Mucosa of descending colon (tissue), 3 donors: ENCODE measurements at regions not wholly inside any gene's neighbourhood (a gene's known extent, or its start where the extent isn't known, plus 50 kb on each side); places are given as distances from the start of the nearest gene placed in this dataset.

Source experiments
- ATAC-seq: fragments of 200-7000 bp; cut with Tn5 transposase; one replicate; pipeline ENCODE4 v1.9.1; 2020; ENCODE audit warnings: mild to moderate bottlenecking, moderate library complexity
- DNase-seq, 3 donors: peaks; one replicate each; pipeline ENCODE4 v3.0.0-alpha.2; 2020
- H3K36me3 ChIP-seq: fragments of 200-600 bp; one replicate; pipeline ENCODE4 v1.8.0; 2021; ENCODE audit warnings: low read depth, mild to moderate bottlenecking
- H3K4me1 ChIP-seq: fragments of 200-600 bp; one replicate; pipeline ENCODE4 v1.8.0; 2021; ENCODE audit warnings: low read depth, mild to moderate bottlenecking
- H3K4me3 ChIP-seq: fragments of 200-600 bp; one replicate; pipeline ENCODE4 v1.8.0; 2021; ENCODE audit warnings: mild to moderate bottlenecking
- H3K9me3 ChIP-seq: fragments of 200-600 bp; one replicate; pipeline ENCODE4 v1.8.0; 2021; ENCODE audit warnings: mild to moderate bottlenecking
- intact Hi-C, 2 donors: fragments of 100-400 bp; cut with DNase I in 1 of 2; cut with micrococcal nuclease in 1 of 2; formaldehyde crosslinking; loops; one replicate each; pipeline versions ENCODE4 v1.11.0 to v1.11.1; 2022; cut with DNase I, micrococcal nuclease
- TF ChIP-seq, protein P1 (sequence below): fragments of 200-600 bp; IDR thresholded peaks from one replicate; pipeline ENCODE4 v1.8.0; 2022; ENCODE audit warnings: antibody characterized with exemption, mild to moderate bottlenecking
- donor health status: DM: no; HTN: no; CAD: no; lungs with moderate emphysema.
- donor health status: DM: no; HTN: no; CAD: no.
- donor health status: DM: no; HTN: yes; CAD: no.

DNA sequence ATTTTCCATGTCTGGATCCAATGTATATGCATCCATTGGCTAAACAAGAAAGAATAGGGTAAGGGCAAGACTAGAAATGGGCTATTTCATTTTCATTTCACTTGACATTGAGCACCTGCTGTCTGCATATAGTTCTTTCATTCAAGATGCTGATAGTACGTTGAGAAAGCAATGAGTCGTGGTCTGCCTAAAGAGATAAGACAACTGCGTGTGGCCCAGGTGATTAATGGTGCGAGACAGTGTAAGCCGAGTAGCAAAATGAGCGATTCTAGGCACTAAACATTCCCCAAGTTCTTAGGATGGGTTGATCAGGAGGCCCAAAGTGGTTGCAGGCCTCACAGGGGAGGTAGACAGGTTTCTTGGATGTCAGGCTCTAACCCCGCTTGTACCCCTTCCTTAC lies 235.4 kb downstream of the PDCD6IP start:
- intact Hi-C loops: no loop called here
- Histone ChIP-seq H3K36me3 (no peaks in the 10 kb centered on the region), H3K4me3 (no peak overlapping the region), H3K9me3 (no peaks in the 10 kb centered on the region), H3K4me1 (no peaks in the 10 kb centered on the region)
- no peak for DNase-seq
- ATAC-seq: no peak
- TF ChIP-seq, protein P1, sequence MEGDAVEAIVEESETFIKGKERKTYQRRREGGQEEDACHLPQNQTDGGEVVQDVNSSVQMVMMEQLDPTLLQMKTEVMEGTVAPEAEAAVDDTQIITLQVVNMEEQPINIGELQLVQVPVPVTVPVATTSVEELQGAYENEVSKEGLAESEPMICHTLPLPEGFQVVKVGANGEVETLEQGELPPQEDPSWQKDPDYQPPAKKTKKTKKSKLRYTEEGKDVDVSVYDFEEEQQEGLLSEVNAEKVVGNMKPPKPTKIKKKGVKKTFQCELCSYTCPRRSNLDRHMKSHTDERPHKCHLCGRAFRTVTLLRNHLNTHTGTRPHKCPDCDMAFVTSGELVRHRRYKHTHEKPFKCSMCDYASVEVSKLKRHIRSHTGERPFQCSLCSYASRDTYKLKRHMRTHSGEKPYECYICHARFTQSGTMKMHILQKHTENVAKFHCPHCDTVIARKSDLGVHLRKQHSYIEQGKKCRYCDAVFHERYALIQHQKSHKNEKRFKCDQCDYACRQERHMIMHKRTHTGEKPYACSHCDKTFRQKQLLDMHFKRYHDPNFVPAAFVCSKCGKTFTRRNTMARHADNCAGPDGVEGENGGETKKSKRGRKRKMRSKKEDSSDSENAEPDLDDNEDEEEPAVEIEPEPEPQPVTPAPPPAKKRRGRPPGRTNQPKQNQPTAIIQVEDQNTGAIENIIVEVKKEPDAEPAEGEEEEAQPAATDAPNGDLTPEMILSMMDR: no peak

- Histone ChIP-seq H3K9me3 (no peaks in the 10 kb centered on the region), H3K4me3 (no peak overlapping the region), H3K36me3 (no peaks in the 10 kb centered on the region), H3K4me1 (no peaks in the 10 kb centered on the region)
- intact Hi-C loops: no loop called here
- TF ChIP-seq, protein P1: no peak
- ATAC-seq (no peak), DNase-seq (no peak)
Measured at GRCh38 chr3:34034840-34035239, 236.4 kb downstream of the PDCD6IP start.

- H3K4me1 ChIP-seq: no peaks in the 10 kb centered on the region
- ATAC-seq (no peak), DNase-seq (no peak)
- H3K9me3 ChIP-seq: no peaks in the 10 kb centered on the region
- no peaks in the 10 kb centered on the region for H3K36me3 ChIP-seq
- intact Hi-C loops: no loop called here
- no peak overlapping the region for H3K4me3 ChIP-seq
- TF ChIP-seq, protein P1: no peak
Measured at GRCh38 chr3:34035775-34036174, 237.3 kb downstream of the PDCD6IP start.

DNA sequence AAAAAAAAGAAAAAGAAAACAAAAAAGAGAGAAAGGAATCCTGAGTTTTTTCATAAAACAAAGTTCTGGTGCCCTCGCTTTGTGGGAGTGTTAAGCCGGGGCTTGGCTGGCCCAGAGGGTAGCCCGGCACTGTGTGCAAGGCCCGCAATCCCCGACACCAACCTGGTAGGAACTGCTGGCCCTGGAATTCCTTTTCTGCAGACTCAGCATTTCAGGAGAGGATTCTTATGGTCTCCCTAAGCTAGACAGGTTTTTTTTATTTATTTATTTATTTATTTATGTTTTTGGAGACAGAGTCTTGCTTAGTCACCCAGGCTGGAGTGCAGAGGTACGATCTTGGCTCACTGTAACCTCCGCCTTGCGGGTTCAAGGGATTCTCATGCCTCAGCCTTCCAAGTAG lies 238.8 kb downstream of the PDCD6IP start:
- TF ChIP-seq, protein P1: no peak
- intact Hi-C loops: no loop called here
- DNase-seq (no peak), ATAC-seq (no peak)
- Histone ChIP-seq H3K4me1 (no peaks in the 10 kb centered on the region), H3K4me3 (no peak overlapping the region), H3K36me3 (no peaks in the 10 kb centered on the region), H3K9me3 (no peaks in the 10 kb centered on the region)

- TF ChIP-seq, protein P1: no peak
- H3K36me3 ChIP-seq: no peaks in the 10 kb centered on the region
- no peaks in the 10 kb centered on the region for H3K9me3 ChIP-seq
- H3K4me1 ChIP-seq: no peaks in the 10 kb centered on the region
- intact Hi-C loops: no loop called here
- ATAC-seq: no peak
- no peak for DNase-seq
- H3K4me3 ChIP-seq: no peak overlapping the region
Measured at GRCh38 chr3:34038131-34038530, 239.7 kb downstream of the PDCD6IP start.

GRCh38 chr3:34046154-34046553 lies 247.7 kb downstream of the PDCD6IP start:
- H3K4me1 ChIP-seq: no peaks in the 10 kb centered on the region
- H3K36me3 ChIP-seq: no peaks in the 10 kb centered on the region
- H3K9me3 ChIP-seq: no peaks in the 10 kb centered on the region
- intact Hi-C loops: no loop called here
- H3K4me3 ChIP-seq: no peak overlapping the region
- TF ChIP-seq, protein P1: no peak
- ATAC-seq (no peak), DNase-seq (no peak)
